ENCODE measurements at regions not wholly inside any gene's neighbourhood (a gene's known extent, or its start where the extent isn't known, plus 50 kb on each side); places are given as distances from the start of the nearest gene placed in this dataset.

- no peak for DNase-seq
Measured at GRCh38 chr2:236405357-236405756, 141.2 kb upstream of the ASB18 start.

- DNase-seq: no peak
Measured at GRCh38 chr2:236408090-236408489, 143.9 kb upstream of the ASB18 start.

- no peak for DNase-seq
Measured at GRCh38 chr2:236408786-236409185, 144.6 kb upstream of the ASB18 start.

GRCh38 chr2:236415684-236416444 lies 151.7 kb upstream of the ASB18 start:
- DNase-seq: no peak

- DNase-seq: no peak
Measured at GRCh38 chr2:236417150-236417549, 152.5 kb upstream of the ACKR3 start.

GRCh38 chr2:236430584-236430983 lies 139.0 kb upstream of the ACKR3 start:
- DNase-seq: peak in 1 of 58 donors; percentile 35

GRCh38 chr2:236434593-236434992 lies 135.0 kb upstream of the ACKR3 start:
- no peak for DNase-seq

GRCh38 chr2:236440110-236440881 lies 129.3 kb upstream of the ACKR3 start:
- no peak for DNase-seq

GRCh38 chr2:236444187-236444586 lies 125.4 kb upstream of the ACKR3 start:
- DNase-seq: no peak

- DNase-seq: no peak
Measured at GRCh38 chr2:236445678-236446077, 123.9 kb upstream of the ACKR3 start.

- no peak for DNase-seq
Measured at GRCh38 chr2:236446521-236446920, 123.1 kb upstream of the ACKR3 start.

- peak in 4 of 58 donors; percentile 28 to 39 (median 32) for DNase-seq
Measured at GRCh38 chr2:236449167-236449761, 120.4 kb upstream of the ACKR3 start.

GRCh38 chr2:236452238-236452637 lies 117.4 kb upstream of the ACKR3 start:
- DNase-seq: no peak

- DNase-seq: no peak
Measured at GRCh38 chr2:236454076-236454475, 115.5 kb upstream of the ACKR3 start.

GRCh38 chr2:236459393-236459792 lies 110.2 kb upstream of the ACKR3 start:
- DNase-seq: no peak

- no peak for DNase-seq
Measured at GRCh38 chr2:236464140-236464539, 105.5 kb upstream of the ACKR3 start.

- peak in 28 of 58 donors; percentile 13 to 75 (median 44) for DNase-seq
Measured at GRCh38 chr2:236472720-236473495, 96.7 kb upstream of the ACKR3 start.

- DNase-seq: no peak
Measured at GRCh38 chr2:236473691-236474090, 95.9 kb upstream of the ACKR3 start.

GRCh38 chr2:236479814-236480213 lies 89.8 kb upstream of the ACKR3 start:
- no peak for DNase-seq

- no peak for DNase-seq
Measured at GRCh38 chr2:236483102-236483501, 86.5 kb upstream of the ACKR3 start.

- peak in 4 of 58 donors; percentile 4 to 56 (median 16) for DNase-seq
Measured at GRCh38 chr2:236485519-236485918, 84.1 kb upstream of the ACKR3 start.
